ENCODE measurements at regions not wholly inside any gene's neighbourhood (a gene's known extent, or its start where the extent isn't known, plus 50 kb on each side); places are given as distances from the start of the nearest gene placed in this dataset.

GRCh38 chr2:65564299-65564698, 131.9 kb upstream of the SPRED2 start:
- peaks cover 4% of the 10 kb centered on the region for H3K27me3 Mint-ChIP-seq
- no peaks in the 10 kb centered on the region for H3K9me3 Mint-ChIP-seq
- H3K27ac Mint-ChIP-seq: no peak overlapping the region
- peaks cover 9% of the 10 kb centered on the region for H3K4me1 Mint-ChIP-seq
- no peaks in the 10 kb centered on the region for H3K36me3 Mint-ChIP-seq (ENCODE audit: low read depth)
- H3K4me3 Mint-ChIP-seq: no peak overlapping the region
- ATAC-seq: no peak
- no peak for DNase-seq

- no peak for DNase-seq
- Mint-ChIP-seq H3K9me3 (no peaks in the 10 kb centered on the region), H3K4me1 (peaks cover 9% of the 10 kb centered on the region), H3K27ac (no peak overlapping the region), H3K36me3 (ENCODE audit: low read depth) (no peaks in the 10 kb centered on the region), H3K27me3 (peaks cover 1% of the 10 kb centered on the region), H3K4me3 (no peak overlapping the region)
- no peak for ATAC-seq
Measured at GRCh38 chr2:65562890-65563289, 130.5 kb upstream of the SPRED2 start.

- Mint-ChIP-seq H3K4me3 (no peak overlapping the region), H3K36me3 (ENCODE audit: low read depth) (no peaks in the 10 kb centered on the region), H3K4me1 (peaks cover 15% of the 10 kb centered on the region), H3K27ac (no peak overlapping the region), H3K9me3 (no peaks in the 10 kb centered on the region), H3K27me3 (peaks cover 20% of the 10 kb centered on the region)
- ATAC-seq (no peak), DNase-seq (no peak)
Measured at GRCh38 chr2:65558743-65559142, 126.3 kb upstream of the SPRED2 start.

GRCh38 chr2:65557616-65558573, 125.5 kb upstream of the SPRED2 start:
- DNase-seq: no peak
- H3K27me3 Mint-ChIP-seq: peaks cover 24% of the 10 kb centered on the region
- no peak overlapping the region for H3K27ac Mint-ChIP-seq
- H3K9me3 Mint-ChIP-seq: no peaks in the 10 kb centered on the region
- no peak overlapping the region for H3K4me3 Mint-ChIP-seq
- no peaks in the 10 kb centered on the region for H3K36me3 Mint-ChIP-seq (ENCODE audit: low read depth)
- H3K4me1 Mint-ChIP-seq: peaks cover 19% of the 10 kb centered on the region
- no peak for ATAC-seq

- peak overlapping the region; percentile 53 for H3K4me3 Mint-ChIP-seq
- H3K36me3 Mint-ChIP-seq (ENCODE audit: low read depth): no peaks in the 10 kb centered on the region
- peak; percentile 89 for ATAC-seq
- H3K27me3 Mint-ChIP-seq: peaks cover 27% of the 10 kb centered on the region
- peak overlapping the region; percentile 90 for H3K27ac Mint-ChIP-seq
- peaks cover 23% of the 10 kb centered on the region for H3K4me1 Mint-ChIP-seq
- no peaks in the 10 kb centered on the region for H3K9me3 Mint-ChIP-seq
- peak; percentile 61 for DNase-seq
Measured at GRCh38 chr2:65554765-65555591, 122.6 kb upstream of the SPRED2 start.

GRCh38 chr2:65553504-65554074, 121.2 kb upstream of the SPRED2 start:
- Mint-ChIP-seq H3K27me3 (peaks cover 27% of the 10 kb centered on the region), H3K36me3 (ENCODE audit: low read depth) (no peaks in the 10 kb centered on the region), H3K27ac (no peak overlapping the region), H3K4me1 (peaks cover 36% of the 10 kb centered on the region), H3K9me3 (no peaks in the 10 kb centered on the region), H3K4me3 (no peak overlapping the region)
- ATAC-seq: no peak
- DNase-seq: no peak

GRCh38 chr2:65551528-65551927, 119.1 kb upstream of the SPRED2 start:
- Mint-ChIP-seq H3K4me1 (peaks cover 40% of the 10 kb centered on the region), H3K9me3 (no peaks in the 10 kb centered on the region), H3K27me3 (peaks cover 20% of the 10 kb centered on the region), H3K4me3 (no peak overlapping the region), H3K27ac (no peak overlapping the region), H3K36me3 (ENCODE audit: low read depth) (no peaks in the 10 kb centered on the region)
- ATAC-seq (no peak), DNase-seq (no peak)

- Mint-ChIP-seq H3K4me1 (peaks cover 47% of the 10 kb centered on the region), H3K27me3 (peaks cover 15% of the 10 kb centered on the region), H3K9me3 (no peaks in the 10 kb centered on the region), H3K36me3 (ENCODE audit: low read depth) (no peaks in the 10 kb centered on the region), H3K4me3 (no peak overlapping the region), H3K27ac (no peak overlapping the region)
- ATAC-seq: no peak
- no peak for DNase-seq
Measured at GRCh38 chr2:65550246-65550645, 117.8 kb upstream of the SPRED2 start.

GRCh38 chr2:65549631-65550030, 117.2 kb upstream of the SPRED2 start:
- DNase-seq: no peak
- peak overlapping the region; percentile 8 for H3K27ac Mint-ChIP-seq
- H3K4me3 Mint-ChIP-seq: no peak overlapping the region
- H3K27me3 Mint-ChIP-seq: peaks cover 9% of the 10 kb centered on the region
- H3K9me3 Mint-ChIP-seq: no peaks in the 10 kb centered on the region
- peaks cover 41% of the 10 kb centered on the region for H3K4me1 Mint-ChIP-seq
- ATAC-seq: no peak
- no peaks in the 10 kb centered on the region for H3K36me3 Mint-ChIP-seq (ENCODE audit: low read depth)

- ATAC-seq (peak; percentile 84), DNase-seq (peak; percentile 42)
- H3K4me1 Mint-ChIP-seq: peaks cover 37% of the 10 kb centered on the region
- peaks cover 7% of the 10 kb centered on the region for H3K27me3 Mint-ChIP-seq
- no peaks in the 10 kb centered on the region for H3K9me3 Mint-ChIP-seq
- no peak overlapping the region for H3K4me3 Mint-ChIP-seq
- peak overlapping the region; percentile 8 for H3K27ac Mint-ChIP-seq
- H3K36me3 Mint-ChIP-seq (ENCODE audit: low read depth): no peaks in the 10 kb centered on the region
Measured at GRCh38 chr2:65549257-65549627, 116.8 kb upstream of the SPRED2 start.

GRCh38 chr2:65548576-65549256, 116.3 kb upstream of the SPRED2 start:
- H3K27ac Mint-ChIP-seq: peak overlapping the region; percentile 8
- ATAC-seq (no peak), DNase-seq (no peak)
- no peak overlapping the region for H3K4me3 Mint-ChIP-seq
- peaks cover 10% of the 10 kb centered on the region for H3K27me3 Mint-ChIP-seq
- H3K4me1 Mint-ChIP-seq: peaks cover 33% of the 10 kb centered on the region
- no peaks in the 10 kb centered on the region for H3K36me3 Mint-ChIP-seq (ENCODE audit: low read depth)
- H3K9me3 Mint-ChIP-seq: no peaks in the 10 kb centered on the region

- Mint-ChIP-seq H3K9me3 (no peaks in the 10 kb centered on the region), H3K4me3 (no peak overlapping the region), H3K27ac (no peak overlapping the region), H3K27me3 (peaks cover 6% of the 10 kb centered on the region), H3K36me3 (ENCODE audit: low read depth) (no peaks in the 10 kb centered on the region), H3K4me1 (peaks cover 30% of the 10 kb centered on the region)
- DNase-seq (no peak), ATAC-seq (no peak)
Measured at GRCh38 chr2:65548064-65548463, 115.7 kb upstream of the SPRED2 start.

GRCh38 chr2:65545837-65546805, 113.7 kb upstream of the SPRED2 start:
- no peak overlapping the region for H3K4me3 Mint-ChIP-seq
- DNase-seq (no peak), ATAC-seq (peak; percentile 8)
- peaks cover 30% of the 10 kb centered on the region for H3K4me1 Mint-ChIP-seq
- no peaks in the 10 kb centered on the region for H3K9me3 Mint-ChIP-seq
- peaks cover 3% of the 10 kb centered on the region for H3K27me3 Mint-ChIP-seq
- H3K27ac Mint-ChIP-seq: no peak overlapping the region
- no peaks in the 10 kb centered on the region for H3K36me3 Mint-ChIP-seq (ENCODE audit: low read depth)

Measured in activated naive CD8-positive, alpha-beta T cell treated with anti-CD3 and anti-CD28 coated beads, Interleukin-2, amount 50 U/mL, for 24 hours (primary cell).